Gastroesophageal sphincter (tissue), 4 donors: ENCODE measurements at regions not wholly inside any gene's neighbourhood (a gene's known extent, or its start where the extent isn't known, plus 50 kb on each side); places are given as distances from the start of the nearest gene placed in this dataset.
"Not testable (repeated sequence)": the region's sequence is repeated elsewhere in the genome, so short reads cannot be mapped to it uniquely, and the experiment has no call there.

Source experiments
- ATAC-seq: fragments of 150-250 bp; one replicate; pipeline ENCODE4 v1.9.1; 2016; ENCODE audit warnings: mild to moderate bottlenecking, moderate library complexity
- H3K27ac ChIP-seq, 4 donors: fragments of 200-600 bp; sonication (generic) in 3 of 4; 1 replicate in 3 of 4; 2 replicates in 1 of 4; pipeline ENCODE4 v1.5.1; 2016 to 2019
- H3K27me3 ChIP-seq: fragments of 200-600 bp; sonication (generic); one replicate; pipeline ENCODE4 v1.5.1; 2019
- H3K36me3 ChIP-seq, 2 donors: fragments of 200-600 bp; sonication (generic); one replicate each; pipeline ENCODE4 v1.5.1; 2019; ENCODE audit warnings: control low read depth in 1 of 2
- H3K4me1 ChIP-seq, 3 donors: fragments of 200-600 bp; sonication (generic); 1 replicate in 2 of 3; 2 replicates in 1 of 3; pipeline ENCODE4 v1.5.1; 2016 to 2019; ENCODE audit warnings: control low read depth in 2 of 3
- H3K4me3 ChIP-seq, 2 donors: fragments of 200-600 bp; sonication (generic); one replicate each; pipeline ENCODE4 v1.5.1; 2019; ENCODE audit warnings: mild to moderate bottlenecking in 1 of 2, moderate library complexity in 1 of 2
- H3K9me3 ChIP-seq, 3 donors: fragments of 200-600 bp; sonication (generic); one replicate each; pipeline ENCODE4 v1.5.1; 2017 to 2019; ENCODE audit warnings: control low read depth in 2 of 3
- CTCF ChIP-seq, 4 experiments: fragments of 200-600 bp in 2 of 4; fragments of 450-650 bp in 2 of 4; sonication (generic) in 1 of 4; IDR thresholded peaks; one replicate each; pipeline ENCODE4 v1.5.1; 2017 to 2019; ENCODE audit warnings: antibody characterized with exemption in 4 of 4, mild to moderate bottlenecking in 2 of 4, moderate library complexity in 2 of 4
- EP300 ChIP-seq: sonication (generic); formaldehyde crosslinking; IDR thresholded peaks from one replicate; pipeline ENCODE4 v1.6.1; 2017; ENCODE audit warnings: antibody characterized with exemption, mild to moderate bottlenecking
- POLR2A ChIP-seq, 2 donors: fragments of 450-650 bp; IDR thresholded peaks; one replicate each; pipeline ENCODE4 v1.6.1; 2017; ENCODE audit warnings: antibody characterized with exemption in 2 of 2, mild to moderate bottlenecking in 2 of 2, moderate library complexity in 1 of 2
- POLR2AphosphoS5 ChIP-seq: sonication (generic); formaldehyde crosslinking; IDR thresholded peaks from one replicate; pipeline ENCODE4 v1.6.1; 2017; ENCODE audit warnings: antibody characterized with exemption
- WGBS, 2 donors: methylation state at CpG; one replicate each; pipeline ENCODE4 v1.1.5; 2018; ENCODE audit warnings: low coverage in 1 of 2; 5-methylcytosine and 5-hydroxymethylcytosine counted together

GRCh38 chr6:111942561-111942960 lies 69.3 kb upstream of the FYN start:
- H3K36me3 ChIP-seq = no peaks in the 10 kb centered on the region
- no peak for ATAC-seq
- no peak overlapping the region for H3K27ac ChIP-seq
- peaks cover 0 to 12% (median 0%) of the 10 kb centered on the region in 3 donors for H3K9me3 ChIP-seq
- TF ChIP-seq POLR2AphosphoS5 = no peak
- TF ChIP-seq POLR2A (IDR thresholded peaks at IDR 0.05) = no peak
- TF ChIP-seq CTCF (IDR thresholded peaks at IDR 0.05) = no peak
- TF ChIP-seq EP300 = no peak
- no peaks in the 10 kb centered on the region for H3K4me1 ChIP-seq
- no peaks in the 10 kb centered on the region for H3K27me3 ChIP-seq
- H3K4me3 ChIP-seq = no peak overlapping the region
- 78 to 92% methylated on average over 2 of the region's 2 CpGs for WGBS, 2 donors

GRCh38 chr6:111943266-111943665 lies 70.0 kb upstream of the FYN start:
- ATAC-seq = no peak
- Histone ChIP-seq H3K27me3 (no peaks in the 10 kb centered on the region), H3K4me1 (no peaks in the 10 kb centered on the region), H3K36me3 (no peaks in the 10 kb centered on the region), H3K9me3 (peaks cover 0 to 12% (median 0%) of the 10 kb centered on the region in 3 donors), H3K27ac (no peak overlapping the region), H3K4me3 (no peak overlapping the region)
- WGBS, 2 donors = 85 to 87% methylated on average over 3 of the region's 3 CpGs
- TF ChIP-seq POLR2AphosphoS5 (no peak), CTCF (IDR thresholded peaks at IDR 0.05) (no peak), EP300 (no peak), POLR2A (IDR thresholded peaks at IDR 0.05) (no peak)

- H3K27me3 ChIP-seq = no peaks in the 10 kb centered on the region
- H3K9me3 ChIP-seq = peaks cover 0 to 12% (median 0%) of the 10 kb centered on the region in 3 donors
- no peak overlapping the region for H3K4me3 ChIP-seq
- 93 to 97% methylated on average over 3 of the region's 3 CpGs for whole genome bisulfite sequencing, 2 donors
- TF ChIP-seq POLR2AphosphoS5 (no peak), EP300 (no peak), POLR2A (IDR thresholded peaks at IDR 0.05) (no peak), CTCF (IDR thresholded peaks at IDR 0.05) (no peak)
- no peaks in the 10 kb centered on the region for H3K36me3 ChIP-seq
- no peaks in the 10 kb centered on the region for H3K4me1 ChIP-seq
- no peak for ATAC-seq
- no peak overlapping the region for H3K27ac ChIP-seq
Observed at GRCh38 chr6:111943726-111944125, 70.5 kb upstream of the FYN start.

- H3K27me3 ChIP-seq = no peaks in the 10 kb centered on the region
- H3K36me3 ChIP-seq = no peaks in the 10 kb centered on the region
- WGBS, 2 donors = 86 to 88% methylated on average over 2 of the region's 2 CpGs
- peaks cover 0 to 12% (median 0%) of the 10 kb centered on the region in 3 donors for H3K9me3 ChIP-seq
- H3K27ac ChIP-seq = no peak overlapping the region
- no peaks in the 10 kb centered on the region for H3K4me1 ChIP-seq
- no peak for ATAC-seq
- no peak overlapping the region for H3K4me3 ChIP-seq
- TF ChIP-seq POLR2A (IDR thresholded peaks at IDR 0.05) = no peak
- TF ChIP-seq POLR2AphosphoS5 = no peak
- TF ChIP-seq CTCF (IDR thresholded peaks at IDR 0.05) = no peak
- TF ChIP-seq EP300 = no peak
Observed at GRCh38 chr6:111944541-111944940, 71.3 kb upstream of the FYN start.

- WGBS, 2 donors = 81 to 92% methylated on average over 2 to 3 of the region's 3 CpGs
- peaks cover 0 to 5% (median 0%) of the 10 kb centered on the region in 3 donors for H3K4me1 ChIP-seq
- TF ChIP-seq POLR2AphosphoS5 (no peak), POLR2A (IDR thresholded peaks at IDR 0.05) (no peak)
Observed at GRCh38 chr6:111949546-111949945, 76.3 kb upstream of the FYN start.

GRCh38 chr6:111949984-111950383 lies 76.7 kb upstream of the FYN start:
- not testable (repeated sequence) for ATAC-seq, H3K4me1 ChIP-seq, H3K4me3 ChIP-seq, H3K27ac ChIP-seq, H3K36me3 ChIP-seq, H3K9me3 ChIP-seq, H3K27me3 ChIP-seq
- WGBS, 2 donors = 55 to 74% methylated on average over 2 to 3 of the region's 3 CpGs

More at GRCh38 chr6:111949546-111949945, 76.3 kb upstream of the FYN start:
- no peaks in the 10 kb centered on the region for H3K9me3 ChIP-seq
- H3K4me3 ChIP-seq = no peak overlapping the region
- H3K36me3 ChIP-seq = no peaks in the 10 kb centered on the region
- H3K27me3 ChIP-seq = no peaks in the 10 kb centered on the region
- no peak for ATAC-seq
- no peak overlapping the region for H3K27ac ChIP-seq
